Uterus (tissue), 2 donors: ENCODE measurements at regions not wholly inside any gene's neighbourhood (a gene's known extent, or its start where the extent isn't known, plus 50 kb on each side); places are given as distances from the start of the nearest gene placed in this dataset.

Experiments used
- CTCF ChIP-seq, 4 experiments: fragments of 200-600 bp in 2 of 4; fragments of 450-650 bp in 2 of 4; sonication (generic) in 2 of 4; IDR thresholded peaks; one replicate each; pipeline ENCODE4 v1.5.1; 2016 to 2019; ENCODE audit warnings: antibody characterized with exemption in 4 of 4, mild to moderate bottlenecking in 2 of 4, moderate library complexity in 1 of 4
- POLR2A ChIP-seq, 2 donors: fragments of 450-650 bp; IDR thresholded peaks; one replicate each; pipeline ENCODE4 v1.6.1; 2016; ENCODE audit warnings: antibody characterized with exemption in 2 of 2, mild to moderate bottlenecking in 1 of 2, moderate library complexity in 1 of 2

- TF ChIP-seq CTCF (IDR thresholded peaks at IDR 0.05) (no peak), POLR2A (IDR thresholded peaks at IDR 0.05) (no peak)
Measured at GRCh38 chr6:165205632-165206031, 103.8 kb downstream of the C6orf118 start.
